CD14-positive monocyte (primary cell): ENCODE measurements at regions not wholly inside any gene's neighbourhood (a gene's known extent, or its start where the extent isn't known, plus 50 kb on each side); places are given as distances from the start of the nearest gene placed in this dataset.

Experiments
- DNase-seq, 3 donors: peaks; one replicate each; pipeline ENCODE4 v3.0.0-alpha.2; 2011 to 2022
- H2AFZ ChIP-seq: 2 replicates; pipeline ENCODE4 v1.6.0; 2012; ENCODE audit warnings: mild to moderate bottlenecking, low read depth, low read length, inconsistent platforms; ENCODE audit not compliant: insufficient read depth, poor library complexity, severe bottlenecking
- H3K27ac ChIP-seq, 2 donors: 1 replicate in 1 of 2; 2 replicates in 1 of 2; pipeline ENCODE4 v1.5.1; 2012 to 2013; ENCODE audit warnings: low read length in 2 of 2, control low read depth in 1 of 2, inconsistent platforms in 1 of 2, low read depth in 1 of 2, mild to moderate bottlenecking in 1 of 2
- H3K27me3 ChIP-seq, 2 donors: one replicate each; pipeline versions ENCODE4 v1.6.0 to v1.6.1; 2011 to 2013; ENCODE audit warnings: low read length in 2 of 2; ENCODE audit not compliant: control insufficient read depth in 2 of 2, insufficient read depth in 2 of 2
- H3K36me3 ChIP-seq, 2 donors: replicated peaks in 1 of 2; 1 replicate in 1 of 2; 2 replicates in 1 of 2; pipeline versions ENCODE4 v1.5.1 to v1.6.1; 2012 to 2013; ENCODE audit warnings: low read length in 2 of 2, control low read depth in 1 of 2, inconsistent platforms in 1 of 2, mild to moderate bottlenecking in 1 of 2; ENCODE audit not compliant: insufficient read depth in 2 of 2, control insufficient read depth in 1 of 2
- H3K4me1 ChIP-seq, 2 donors: 1 replicate in 1 of 2; 2 replicates in 1 of 2; pipeline versions ENCODE4 v1.5.1 to v1.6.1; 2012 to 2013; ENCODE audit warnings: low read length in 2 of 2, control low read depth in 1 of 2, inconsistent platforms in 1 of 2, mild to moderate bottlenecking in 1 of 2, moderate library complexity in 1 of 2; ENCODE audit not compliant: insufficient read depth in 2 of 2, control insufficient read depth in 1 of 2
- H3K4me2 ChIP-seq: replicated peaks from 2 replicates; pipeline ENCODE3; 2012; ENCODE audit warnings: low read length, moderate library complexity, mild to moderate bottlenecking; ENCODE audit not compliant: poor library complexity, severe bottlenecking; ENCODE audit errors: extremely low read depth
- H3K4me3 ChIP-seq, 3 experiments: fragments of 200-600 bp in 1 of 3; sonication (generic) in 1 of 3; replicated peaks in 1 of 3; 1 replicate in 2 of 3; 2 replicates in 1 of 3; pipeline ENCODE4 v1.5.1; 2011 to 2013; ENCODE audit warnings: low read length in 3 of 3, mild to moderate bottlenecking in 3 of 3, control low read depth in 2 of 3, low read depth in 2 of 3, inconsistent platforms in 1 of 3, moderate library complexity in 1 of 3
- H3K79me2 ChIP-seq: 2 replicates; pipeline ENCODE4 v1.6.0; 2012; ENCODE audit warnings: mild to moderate bottlenecking, control low read depth, inconsistent platforms, low read length, moderate library complexity; ENCODE audit not compliant: insufficient read depth
- H3K9ac ChIP-seq: 2 replicates; pipeline ENCODE4 v1.6.0; 2017; ENCODE audit warnings: low read length, mild to moderate bottlenecking; ENCODE audit not compliant: insufficient read depth, poor library complexity, severe bottlenecking
- H3K9me3 ChIP-seq, 2 donors: replicated peaks in 1 of 2; 1 replicate in 1 of 2; 2 replicates in 1 of 2; pipeline versions ENCODE4 v1.5.1 to v1.6.1; 2012 to 2013; ENCODE audit warnings: low read length in 2 of 2, control low read depth in 1 of 2; ENCODE audit not compliant: control insufficient read depth in 1 of 2, insufficient read depth in 1 of 2
- H4K20me1 ChIP-seq: 2 replicates; pipeline ENCODE4 v1.6.0; 2012; ENCODE audit warnings: mild to moderate bottlenecking, low read length, control low read depth, moderate library complexity; ENCODE audit not compliant: insufficient read depth
- H3K27ac Mint-ChIP-seq, 7 donors: one replicate each; pipeline ENCODE4 v1.8.0; 2020; ENCODE audit warnings: mild to moderate bottlenecking in 7 of 7, mixed read lengths in 7 of 7, moderate library complexity in 6 of 7, inconsistent platforms in 2 of 7
- H3K27me3 Mint-ChIP-seq, 3 donors: one replicate each; pipeline ENCODE4 v1.8.0; 2021 to 2022; ENCODE audit warnings: low read depth in 3 of 3, mild to moderate bottlenecking in 3 of 3, mixed read lengths in 3 of 3, moderate library complexity in 3 of 3, inconsistent platforms in 1 of 3
- H3K36me3 Mint-ChIP-seq, 2 donors: one replicate each; pipeline ENCODE4 v1.8.0; 2020; ENCODE audit warnings: mixed read lengths in 2 of 2, inconsistent platforms in 1 of 2, mild to moderate bottlenecking in 1 of 2
- H3K4me1 Mint-ChIP-seq: one replicate; pipeline ENCODE4 v1.8.0; 2020; ENCODE audit warnings: mild to moderate bottlenecking, mixed read lengths
- H3K4me3 Mint-ChIP-seq, 2 donors: one replicate each; pipeline ENCODE4 v1.8.0; 2020; ENCODE audit warnings: mild to moderate bottlenecking in 2 of 2, mixed read lengths in 2 of 2, moderate library complexity in 1 of 2
- H3K9me3 Mint-ChIP-seq, 7 donors: one replicate each; pipeline ENCODE4 v1.8.0; 2020 to 2022; ENCODE audit warnings: mixed read lengths in 7 of 7, mild to moderate bottlenecking in 6 of 7, moderate library complexity in 6 of 7, inconsistent platforms in 2 of 7
- WGBS: methylation state at CpG from one replicate; pipeline ENCODE4 v1.1.5; 2013; ENCODE audit warnings: missing lambda C conversion rate; ENCODE audit not compliant: insufficient coverage; 5-methylcytosine and 5-hydroxymethylcytosine counted together
- intact Hi-C, 2 donors: fragments of 100-400 bp; cut with micrococcal nuclease; formaldehyde crosslinking; loops; one replicate each; pipeline versions ENCODE4 v1.15.0 to v1.15.1; 2023
- TF ChIP-seq, protein P1 (sequence below): fragments of 200-600 bp; IDR thresholded peaks from one replicate; pipeline ENCODE4 v1.8.0; 2022; ENCODE audit warnings: antibody characterized with exemption, mild to moderate bottlenecking

DNA sequence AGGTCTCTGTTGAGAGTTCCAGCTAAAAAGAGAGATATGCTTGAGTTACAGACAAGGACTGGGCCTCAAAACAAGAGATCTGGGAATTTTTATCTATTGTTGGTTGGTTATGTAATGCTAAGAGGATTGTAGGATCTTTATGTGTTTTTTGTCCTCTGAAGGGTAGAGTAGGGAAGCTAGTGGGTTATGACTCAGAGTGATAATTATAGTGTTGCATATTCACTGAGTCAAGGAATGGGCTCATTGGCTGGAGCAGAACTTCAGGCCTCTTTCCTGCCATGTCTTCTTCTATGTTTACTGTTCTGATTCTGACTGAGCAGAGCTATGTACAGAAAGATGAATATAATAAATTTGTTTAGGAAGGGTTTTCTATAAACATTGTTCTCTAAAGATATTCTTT, 66.1 kb upstream of the NOX3 start:
- intact Hi-C loops, result loop anchor here in 1 of 2 donors (5.0 kb wide), 1 partner anchor 104 kb away; no protein-coding TSS in a partner anchor

DNA sequence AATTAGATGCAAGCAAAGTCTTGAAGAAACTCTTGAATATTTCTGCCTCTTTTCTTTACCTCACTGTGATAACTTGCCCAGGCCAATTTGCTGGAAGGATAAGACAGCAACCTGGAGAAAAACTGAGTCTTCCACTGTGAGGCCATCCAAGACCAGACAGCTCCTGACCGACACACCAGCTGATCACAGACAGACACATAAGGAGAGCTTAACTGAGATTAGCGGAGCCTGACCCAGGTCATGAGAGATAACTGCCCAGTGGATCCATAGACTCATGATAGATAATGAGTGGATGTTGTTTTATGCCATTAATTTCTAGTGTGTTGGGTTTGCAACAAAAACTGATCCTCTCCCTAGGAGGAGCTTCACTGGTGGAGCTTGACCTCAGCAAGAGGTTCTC, 64.4 kb upstream of the NOX3 start:
- H3K27ac Mint-ChIP-seq, result no peak overlapping the region
- Histone ChIP-seq H3K36me3 (no peaks in the 10 kb centered on the region), H2AFZ (no peak overlapping the region), H3K9me3 (peaks cover 0 to 6% of the 10 kb centered on the region in 2 donors), H3K27ac (no peak overlapping the region), H3K79me2 (no peaks in the 10 kb centered on the region), H3K4me3 (no peak overlapping the region), H3K9ac (no peak overlapping the region), H3K4me2 (no peak overlapping the region), H3K4me1 (no peaks in the 10 kb centered on the region), H3K27me3 (no peaks in the 10 kb centered on the region), H4K20me1 (no peaks in the 10 kb centered on the region)
- 100% methylated on average over 2 of the region's 2 CpGs for WGBS
- peaks cover 1% of the 10 kb centered on the region for H3K4me1 Mint-ChIP-seq
- DNase-seq, result no peak
- TF ChIP-seq, protein P1, sequence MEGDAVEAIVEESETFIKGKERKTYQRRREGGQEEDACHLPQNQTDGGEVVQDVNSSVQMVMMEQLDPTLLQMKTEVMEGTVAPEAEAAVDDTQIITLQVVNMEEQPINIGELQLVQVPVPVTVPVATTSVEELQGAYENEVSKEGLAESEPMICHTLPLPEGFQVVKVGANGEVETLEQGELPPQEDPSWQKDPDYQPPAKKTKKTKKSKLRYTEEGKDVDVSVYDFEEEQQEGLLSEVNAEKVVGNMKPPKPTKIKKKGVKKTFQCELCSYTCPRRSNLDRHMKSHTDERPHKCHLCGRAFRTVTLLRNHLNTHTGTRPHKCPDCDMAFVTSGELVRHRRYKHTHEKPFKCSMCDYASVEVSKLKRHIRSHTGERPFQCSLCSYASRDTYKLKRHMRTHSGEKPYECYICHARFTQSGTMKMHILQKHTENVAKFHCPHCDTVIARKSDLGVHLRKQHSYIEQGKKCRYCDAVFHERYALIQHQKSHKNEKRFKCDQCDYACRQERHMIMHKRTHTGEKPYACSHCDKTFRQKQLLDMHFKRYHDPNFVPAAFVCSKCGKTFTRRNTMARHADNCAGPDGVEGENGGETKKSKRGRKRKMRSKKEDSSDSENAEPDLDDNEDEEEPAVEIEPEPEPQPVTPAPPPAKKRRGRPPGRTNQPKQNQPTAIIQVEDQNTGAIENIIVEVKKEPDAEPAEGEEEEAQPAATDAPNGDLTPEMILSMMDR, result no peak
- H3K4me3 Mint-ChIP-seq, result no peak overlapping the region
- intact Hi-C loops, result loop anchor here in 1 of 2 donors (5.0 kb wide), 1 partner anchor 103 kb away; no protein-coding TSS in a partner anchor
- H3K36me3 Mint-ChIP-seq, result no peaks in the 10 kb centered on the region
- H3K27me3 Mint-ChIP-seq, result peaks cover 0 to 2% (median 2%) of the 10 kb centered on the region in 3 donors
- peaks cover 6 to 17% (median 7%) of the 10 kb centered on the region in 7 donors for H3K9me3 Mint-ChIP-seq

More for the DNA sequence above, 66.1 kb upstream of the NOX3 start:
- H3K27me3 ChIP-seq, result no peaks in the 10 kb centered on the region
- no peaks in the 10 kb centered on the region for H3K4me1 ChIP-seq
- no peaks in the 10 kb centered on the region for H3K36me3 Mint-ChIP-seq
- no peak overlapping the region for H2AFZ ChIP-seq
- no peaks in the 10 kb centered on the region for H3K79me2 ChIP-seq
- no peak overlapping the region for H3K4me3 ChIP-seq
- peaks cover 4 to 11% (median 6%) of the 10 kb centered on the region in 7 donors for H3K9me3 Mint-ChIP-seq
- TF ChIP-seq, protein P1, result no peak
- no peak overlapping the region for H3K27ac Mint-ChIP-seq
- no peak overlapping the region for H3K9ac ChIP-seq
- no peak overlapping the region for H3K4me2 ChIP-seq
- DNase-seq, result no peak
- H4K20me1 ChIP-seq, result no peaks in the 10 kb centered on the region
- H3K36me3 ChIP-seq, result no peaks in the 10 kb centered on the region
- H3K27ac ChIP-seq, result no peak overlapping the region
- H3K4me1 Mint-ChIP-seq, result peaks cover 1% of the 10 kb centered on the region
- H3K4me3 Mint-ChIP-seq, result no peak overlapping the region
- peaks cover 0 to 6% of the 10 kb centered on the region in 2 donors for H3K9me3 ChIP-seq
- peaks cover 0 to 2% (median 2%) of the 10 kb centered on the region in 3 donors for H3K27me3 Mint-ChIP-seq
